SK-N-SH (cell line): ENCODE measurements at regions not wholly inside any gene's neighbourhood (a gene's known extent, or its start where the extent isn't known, plus 50 kb on each side); places are given as distances from the start of the nearest gene placed in this dataset.

Experiments used
- CTCF ChIA-PET: fragments of 300-600, 350-600 bp; formaldehyde crosslinking; extraction: SDS; loops from one replicate; lab custom pipeline; 2021; lab: Yijun Ruan, JAX
- POLR2A ChIA-PET: fragments of 350-600 bp; sonication (Branson Sonifier 250); formaldehyde crosslinking; extraction: SDS; loops from one replicate; lab custom pipeline; 2020; ENCODE audit warnings: antibody characterized with exemption, inconsistent platforms; lab: Yijun Ruan, JAX
- DNase-seq: peaks from one replicate; pipeline ENCODE4 v3.0.0; 2012
- H2AFZ ChIP-seq: fragments of 200-600 bp; sonication (generic); 2 replicates; pipeline ENCODE4 v1.8.1; 2016; ENCODE audit warnings: antibody characterized with exemption, mild to moderate bottlenecking, low read depth
- H3F3A ChIP-seq: fragments of 200-600 bp; sonication (generic); replicated peaks from 2 replicates; pipeline ENCODE3; 2016; ENCODE audit warnings: antibody characterized with exemption, mild to moderate bottlenecking; ENCODE audit not compliant: insufficient read depth
- H3K27ac ChIP-seq, 2 experiments: fragments of 200-500 bp in 1 of 2; fragments of 200-600 bp in 1 of 2; sonication (Bioruptor generic) in 1 of 2; sonication (generic), shearing (Covaris generic) in 1 of 2; 2 replicates each; pipeline versions ENCODE4 v1.5.1 to v1.6.1; 2014 to 2016; ENCODE audit warnings: low read depth in 2 of 2, inconsistent platforms in 1 of 2, low read length in 1 of 2, mild to moderate bottlenecking in 1 of 2, mixed read lengths in 1 of 2
- H3K27me3 ChIP-seq: fragments of 200-600 bp; sonication (generic), shearing (Covaris generic); 2 replicates; pipeline ENCODE4 v1.6.1; 2016; ENCODE audit warnings: mixed run types; ENCODE audit not compliant: insufficient read depth
- H3K36me3 ChIP-seq, 2 experiments: fragments of 200-500 bp in 1 of 2; fragments of 200-600 bp in 1 of 2; sonication (Bioruptor generic) in 1 of 2; sonication (generic) in 1 of 2; replicated peaks in 1 of 2; 2 replicates each; pipeline versions ENCODE3 to v1.5.1; 2014 to 2016; ENCODE audit warnings: low read length in 1 of 2, mild to moderate bottlenecking in 1 of 2; ENCODE audit not compliant: insufficient read depth in 2 of 2, control insufficient read depth in 1 of 2
- H3K4me1 ChIP-seq, 2 experiments: fragments of 200-500 bp in 1 of 2; fragments of 200-600 bp in 1 of 2; sonication (Bioruptor generic) in 1 of 2; sonication (generic), shearing (Covaris generic) in 1 of 2; 2 replicates each; pipeline versions ENCODE4 v1.5.1 to v1.6.1; 2014 to 2016; ENCODE audit warnings: low read depth in 1 of 2, low read length in 1 of 2, mixed run types in 1 of 2; ENCODE audit not compliant: insufficient read depth in 2 of 2, control insufficient read depth in 1 of 2
- H3K4me2 ChIP-seq: fragments of 200-600 bp; sonication (generic), shearing (Covaris generic); 2 replicates; pipeline ENCODE4 v1.6.1; 2017; ENCODE audit warnings: mixed run types
- H3K4me3 ChIP-seq, 2 experiments: fragments of 200-500 bp in 1 of 2; fragments of 200-600 bp in 1 of 2; sonication (Bioruptor generic) in 1 of 2; sonication (generic), shearing (Covaris generic) in 1 of 2; 2 replicates each; pipeline versions ENCODE4 v1.5.1 to v1.8.1; 2014 to 2016; ENCODE audit warnings: low read depth in 2 of 2, inconsistent platforms in 1 of 2, low read length in 1 of 2, mild to moderate bottlenecking in 1 of 2, mixed read lengths in 1 of 2, moderate library complexity in 1 of 2
- H3K79me2 ChIP-seq: fragments of 200-600 bp; sonication (generic); 2 replicates; pipeline ENCODE4 v1.8.1; 2017; ENCODE audit warnings: mild to moderate bottlenecking; ENCODE audit not compliant: insufficient read depth
- H3K9ac ChIP-seq: fragments of 200-600 bp; sonication (generic); 2 replicates; pipeline ENCODE4 v1.6.1; 2017; ENCODE audit warnings: mixed run types
- H3K9me2 ChIP-seq: fragments of 200-600 bp; sonication (generic); 2 replicates; pipeline ENCODE4 v1.6.1; 2017; ENCODE audit warnings: mixed run types
- H3K9me3 ChIP-seq: fragments of 200-600 bp; sonication (generic); 2 replicates; pipeline ENCODE4 v1.6.1; 2017; ENCODE audit warnings: mixed run types, mild to moderate bottlenecking, moderate library complexity
- H4K20me1 ChIP-seq: fragments of 200-600 bp; sonication (generic); 2 replicates; pipeline ENCODE4 v1.6.1; 2017; ENCODE audit warnings: mild to moderate bottlenecking, mixed run types; ENCODE audit not compliant: insufficient read depth
- CHD2 ChIP-seq: fragments of 150-350 bp; IDR thresholded peaks from 2 replicates; pipeline ENCODE4 v1.6.1; 2018; ENCODE audit warnings: low read length; ENCODE audit not compliant: partially characterized antibody
- ELF1 ChIP-seq: IDR thresholded peaks from 2 replicates; pipeline ENCODE4 v1.4.0; 2012
- EP300 ChIP-seq, 2 experiments: IDR thresholded peaks; 2 replicates each; pipeline versions ENCODE4 v1.4.0 to v1.6.1; 2012; ENCODE audit warnings: borderline replicate concordance in 1 of 2, low read depth in 1 of 2, low read length in 1 of 2
- EZH2phosphoT487 ChIP-seq: fragments of 200-600 bp; sonication (generic); IDR thresholded peaks from 2 replicates; pipeline ENCODE4 v1.6.1; 2017; ENCODE audit warnings: low read depth, mixed run types, mild to moderate bottlenecking, antibody characterized with exemption, moderate library complexity, borderline replicate concordance
- FOSL2 ChIP-seq: IDR thresholded peaks from 2 replicates; pipeline ENCODE4 v1.4.0; 2012; ENCODE audit warnings: low read depth, mild to moderate bottlenecking, moderate library complexity, borderline replicate concordance
- FOXM1 ChIP-seq: IDR thresholded peaks from 2 replicates; pipeline ENCODE4 v1.4.0; 2012; ENCODE audit warnings: low read depth, mild to moderate bottlenecking
- GABPA ChIP-seq: IDR thresholded peaks from 2 replicates; pipeline ENCODE4 v1.4.0; 2012; ENCODE audit warnings: low read depth, mild to moderate bottlenecking
- GATA2 ChIP-seq: sonication (generic); formaldehyde crosslinking; IDR thresholded peaks from 2 replicates; pipeline ENCODE4 v1.5.0; 2020; ENCODE audit warnings: mild to moderate bottlenecking, missing genetic modification reagents
- JUND ChIP-seq: IDR thresholded peaks from 2 replicates; pipeline ENCODE4 v1.4.0; 2012
- MEF2A ChIP-seq: IDR thresholded peaks from 2 replicates; pipeline ENCODE4 v1.4.0; 2012; ENCODE audit warnings: low read depth, borderline replicate concordance
- NRF1 ChIP-seq: IDR thresholded peaks from 2 replicates; pipeline ENCODE4 v1.6.1; 2012; ENCODE audit warnings: low read depth, mild to moderate bottlenecking, low read length
- POLR2AphosphoS5 ChIP-seq: IDR thresholded peaks from 2 replicates; pipeline ENCODE4 v1.6.1; 2012; ENCODE audit warnings: low read depth, low read length
- RAD21 ChIP-seq: IDR thresholded peaks from 2 replicates; pipeline ENCODE4 v1.6.1; 2012; ENCODE audit warnings: mild to moderate bottlenecking, low read length
- RCOR1 ChIP-seq: fragments of 150-350 bp; IDR thresholded peaks from 2 replicates; pipeline ENCODE4 v1.6.1; 2017; ENCODE audit warnings: antibody characterized with exemption, low read length
- RXRA ChIP-seq: IDR thresholded peaks from 2 replicates; pipeline ENCODE4 v1.4.0; 2012; ENCODE audit warnings: low read depth, mild to moderate bottlenecking, borderline replicate concordance
- TAF1 ChIP-seq: IDR thresholded peaks from 2 replicates; pipeline ENCODE4 v1.6.1; 2012; ENCODE audit warnings: low read depth, mild to moderate bottlenecking, low read length, moderate library complexity, borderline replicate concordance
- YY1 ChIP-seq: IDR thresholded peaks from 2 replicates; pipeline ENCODE4 v1.4.0; 2012; ENCODE audit warnings: low read depth, mild to moderate bottlenecking
- WGBS: methylation state at CpG from one replicate; pipeline ENCODE4 v1.1.6; 2017; ENCODE audit warnings: low lambda C conversion rate; 5-methylcytosine and 5-hydroxymethylcytosine counted together
- TF ChIP-seq, protein P1 (sequence below): fragments of 200-600 bp; sonication (generic); IDR thresholded peaks from 2 replicates; pipeline ENCODE4 v1.6.1; 2017; ENCODE audit warnings: antibody characterized with exemption, mild to moderate bottlenecking, moderate library complexity
- TF ChIP-seq, protein P2 (sequence below): IDR thresholded peaks from 2 replicates; pipeline ENCODE4 v1.4.0; 2012; ENCODE audit warnings: low read depth, borderline replicate concordance
- TF ChIP-seq, protein P3 (sequence below): fragments of 150-350 bp; IDR thresholded peaks from 2 replicates; pipeline ENCODE4 v1.6.1; 2017; ENCODE audit warnings: antibody characterized with exemption, low read length, low read depth, borderline replicate concordance
- TF ChIP-seq, protein P4 (sequence below): IDR thresholded peaks from 2 replicates; pipeline ENCODE4; 2012
- TF ChIP-seq, protein P5 (sequence below): IDR thresholded peaks from 2 replicates; pipeline ENCODE4 v1.4.0; 2012; ENCODE audit warnings: low read depth
- TF ChIP-seq, protein P6 (sequence below): fragments of 150-350 bp; IDR thresholded peaks from 2 replicates; pipeline ENCODE4 v1.6.1; 2016; ENCODE audit warnings: mild to moderate bottlenecking, low read depth, low read length

DNA sequence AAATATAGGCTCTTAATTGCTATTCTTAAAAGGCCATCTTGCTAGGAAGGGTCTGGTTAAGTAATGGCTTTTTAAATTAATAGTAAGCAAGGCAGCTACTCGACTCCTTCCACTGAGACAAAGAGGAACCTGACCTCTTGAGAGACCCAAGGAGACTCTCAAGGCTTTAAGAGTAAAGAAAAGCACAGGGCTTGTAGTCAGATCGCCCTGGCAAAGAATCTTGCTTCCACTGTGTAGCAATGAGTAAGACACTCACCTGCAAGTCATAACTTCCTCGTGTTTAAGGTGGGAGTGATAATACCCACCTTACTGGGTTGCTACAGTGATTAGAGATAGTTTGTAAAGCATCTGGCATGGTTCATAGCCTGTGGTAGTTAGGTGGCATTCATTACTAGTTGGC is 274.5 kb downstream of the TSN start:
- 11% methylated on average over 3 of the region's 3 CpGs for WGBS
- POLR2A ChIA-PET = no interaction called here
- Histone ChIP-seq H3K27me3 (no peaks in the 10 kb centered on the region), H3F3A (no peaks in the 10 kb centered on the region), H3K9me2 (no peaks in the 10 kb centered on the region), H3K4me3 (no peak overlapping the region), H4K20me1 (no peaks in the 10 kb centered on the region), H3K4me2 (no peak overlapping the region), H3K9ac (no peak overlapping the region), H2AFZ (no peak overlapping the region), H3K36me3 (no peaks in the 10 kb centered on the region), H3K4me1 (peaks cover 0 to 13% of the 10 kb centered on the region in 2 experiments; a peak in 3 of 4 replicates), H3K79me2 (no peaks in the 10 kb centered on the region), H3K9me3 (no peaks in the 10 kb centered on the region), H3K27ac (no peak overlapping the region)
- TF ChIP-seq POLR2AphosphoS5 (no peak), FOXM1 (no peak), MEF2A (no peak), GABPA (no peak), EZH2phosphoT487 (no peak), ELF1 (no peak), RAD21 (no peak), RCOR1 (no peak), JUND (no peak), YY1 (no peak), NRF1 (no peak), GATA2 (no peak), TAF1 (no peak), RXRA (no peak), CHD2 (no peak), EP300 (IDR thresholded peaks at IDR 0.05; ENCODE audit: borderline replicate concordance in 1 of 2, low read depth in 1 of 2, low read length in 1 of 2) (no peak)
- TF ChIP-seq, protein P1, sequence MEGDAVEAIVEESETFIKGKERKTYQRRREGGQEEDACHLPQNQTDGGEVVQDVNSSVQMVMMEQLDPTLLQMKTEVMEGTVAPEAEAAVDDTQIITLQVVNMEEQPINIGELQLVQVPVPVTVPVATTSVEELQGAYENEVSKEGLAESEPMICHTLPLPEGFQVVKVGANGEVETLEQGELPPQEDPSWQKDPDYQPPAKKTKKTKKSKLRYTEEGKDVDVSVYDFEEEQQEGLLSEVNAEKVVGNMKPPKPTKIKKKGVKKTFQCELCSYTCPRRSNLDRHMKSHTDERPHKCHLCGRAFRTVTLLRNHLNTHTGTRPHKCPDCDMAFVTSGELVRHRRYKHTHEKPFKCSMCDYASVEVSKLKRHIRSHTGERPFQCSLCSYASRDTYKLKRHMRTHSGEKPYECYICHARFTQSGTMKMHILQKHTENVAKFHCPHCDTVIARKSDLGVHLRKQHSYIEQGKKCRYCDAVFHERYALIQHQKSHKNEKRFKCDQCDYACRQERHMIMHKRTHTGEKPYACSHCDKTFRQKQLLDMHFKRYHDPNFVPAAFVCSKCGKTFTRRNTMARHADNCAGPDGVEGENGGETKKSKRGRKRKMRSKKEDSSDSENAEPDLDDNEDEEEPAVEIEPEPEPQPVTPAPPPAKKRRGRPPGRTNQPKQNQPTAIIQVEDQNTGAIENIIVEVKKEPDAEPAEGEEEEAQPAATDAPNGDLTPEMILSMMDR = no peak
- TF ChIP-seq, protein P2, sequence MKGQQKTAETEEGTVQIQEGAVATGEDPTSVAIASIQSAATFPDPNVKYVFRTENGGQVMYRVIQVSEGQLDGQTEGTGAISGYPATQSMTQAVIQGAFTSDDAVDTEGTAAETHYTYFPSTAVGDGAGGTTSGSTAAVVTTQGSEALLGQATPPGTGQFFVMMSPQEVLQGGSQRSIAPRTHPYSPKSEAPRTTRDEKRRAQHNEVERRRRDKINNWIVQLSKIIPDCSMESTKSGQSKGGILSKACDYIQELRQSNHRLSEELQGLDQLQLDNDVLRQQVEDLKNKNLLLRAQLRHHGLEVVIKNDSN = no peak
- no peak for DNase-seq
- CTCF ChIA-PET = interaction anchor here (1.4 kb wide), 1 partner anchor 52 kb away, joined by 3 read pairs; no protein-coding TSS in a partner anchor

DNA sequence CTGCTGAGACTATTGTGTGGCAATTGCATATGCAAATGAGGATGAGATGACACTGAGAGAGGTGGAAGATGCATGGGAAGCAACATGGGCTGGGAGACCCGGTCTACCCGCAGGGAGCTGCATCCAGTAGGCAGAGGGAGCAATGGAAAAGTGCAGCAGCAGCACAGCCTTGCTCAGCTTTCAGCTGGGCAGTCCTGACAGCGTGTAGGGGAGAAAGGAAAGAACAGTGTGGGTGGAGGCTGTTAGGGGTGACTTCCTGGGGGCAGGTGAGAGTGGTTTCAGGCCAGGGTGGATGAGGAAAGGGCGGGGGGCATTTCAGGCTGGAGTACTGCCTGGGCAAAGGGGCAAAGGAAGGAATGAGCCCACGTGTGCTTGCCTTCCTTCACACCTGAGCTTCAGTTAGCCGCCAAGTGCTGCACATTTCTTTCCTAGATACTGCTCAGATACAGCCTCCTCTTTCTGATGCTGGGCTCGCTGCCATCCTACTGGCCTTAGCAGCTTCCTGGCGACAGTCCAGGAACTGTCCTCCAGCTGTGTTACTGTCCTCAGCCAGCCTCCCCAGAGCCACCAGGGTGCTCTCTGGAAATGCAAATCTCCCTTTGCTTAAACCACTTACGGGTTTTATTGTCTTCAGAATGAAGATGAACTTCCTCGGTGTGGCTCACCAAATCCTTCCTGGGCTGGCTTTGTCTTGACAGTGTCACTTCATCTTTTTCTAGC is 276.3 kb downstream of the TSN start:
- 25% methylated on average over 7 of the region's 10 CpGs for WGBS
- Histone ChIP-seq H3K9ac (no peak overlapping the region), H3K27me3 (no peaks in the 10 kb centered on the region), H3F3A (no peaks in the 10 kb centered on the region), H3K9me3 (no peaks in the 10 kb centered on the region), H2AFZ (no peak overlapping the region), H3K4me3 (no peak overlapping the region), H3K9me2 (no peaks in the 10 kb centered on the region), H3K4me2 (no peak overlapping the region), H3K27ac (no peak overlapping the region), H3K36me3 (no peaks in the 10 kb centered on the region), H4K20me1 (no peaks in the 10 kb centered on the region), H3K4me1 (peaks cover 0 to 13% of the 10 kb centered on the region in 2 experiments; a peak in 3 of 4 replicates), H3K79me2 (no peaks in the 10 kb centered on the region)
- peak; percentile 50 for DNase-seq
- ChIA-PET POLR2A (interaction anchor here (1.0 kb wide), 1 partner anchor 33 kb away, joined by 3 read pairs; no protein-coding TSS in a partner anchor), CTCF (interaction anchor here (0.5 to 0.6 kb wide), 2 partner anchors 25 to 55 kb away, joined by 3 read pairs; no protein-coding TSS in a partner anchor)
- TF ChIP-seq CHD2 (no peak), ELF1 (no peak), GABPA (no peak), EZH2phosphoT487 (no peak), FOSL2 (no peak), NRF1 (no peak)
- TF ChIP-seq, protein P3, sequence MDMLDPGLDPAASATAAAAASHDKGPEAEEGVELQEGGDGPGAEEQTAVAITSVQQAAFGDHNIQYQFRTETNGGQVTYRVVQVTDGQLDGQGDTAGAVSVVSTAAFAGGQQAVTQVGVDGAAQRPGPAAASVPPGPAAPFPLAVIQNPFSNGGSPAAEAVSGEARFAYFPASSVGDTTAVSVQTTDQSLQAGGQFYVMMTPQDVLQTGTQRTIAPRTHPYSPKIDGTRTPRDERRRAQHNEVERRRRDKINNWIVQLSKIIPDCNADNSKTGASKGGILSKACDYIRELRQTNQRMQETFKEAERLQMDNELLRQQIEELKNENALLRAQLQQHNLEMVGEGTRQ = no peak
- TF ChIP-seq, protein P4, sequence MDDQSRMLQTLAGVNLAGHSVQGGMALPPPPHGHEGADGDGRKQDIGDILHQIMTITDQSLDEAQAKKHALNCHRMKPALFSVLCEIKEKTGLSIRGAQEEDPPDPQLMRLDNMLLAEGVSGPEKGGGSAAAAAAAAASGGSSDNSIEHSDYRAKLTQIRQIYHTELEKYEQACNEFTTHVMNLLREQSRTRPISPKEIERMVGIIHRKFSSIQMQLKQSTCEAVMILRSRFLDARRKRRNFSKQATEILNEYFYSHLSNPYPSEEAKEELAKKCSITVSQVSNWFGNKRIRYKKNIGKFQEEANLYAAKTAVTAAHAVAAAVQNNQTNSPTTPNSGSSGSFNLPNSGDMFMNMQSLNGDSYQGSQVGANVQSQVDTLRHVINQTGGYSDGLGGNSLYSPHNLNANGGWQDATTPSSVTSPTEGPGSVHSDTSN = no peak
- TF ChIP-seq, protein P5, sequence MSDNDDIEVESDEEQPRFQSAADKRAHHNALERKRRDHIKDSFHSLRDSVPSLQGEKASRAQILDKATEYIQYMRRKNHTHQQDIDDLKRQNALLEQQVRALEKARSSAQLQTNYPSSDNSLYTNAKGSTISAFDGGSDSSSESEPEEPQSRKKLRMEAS = no peak
- TF ChIP-seq, protein P6, sequence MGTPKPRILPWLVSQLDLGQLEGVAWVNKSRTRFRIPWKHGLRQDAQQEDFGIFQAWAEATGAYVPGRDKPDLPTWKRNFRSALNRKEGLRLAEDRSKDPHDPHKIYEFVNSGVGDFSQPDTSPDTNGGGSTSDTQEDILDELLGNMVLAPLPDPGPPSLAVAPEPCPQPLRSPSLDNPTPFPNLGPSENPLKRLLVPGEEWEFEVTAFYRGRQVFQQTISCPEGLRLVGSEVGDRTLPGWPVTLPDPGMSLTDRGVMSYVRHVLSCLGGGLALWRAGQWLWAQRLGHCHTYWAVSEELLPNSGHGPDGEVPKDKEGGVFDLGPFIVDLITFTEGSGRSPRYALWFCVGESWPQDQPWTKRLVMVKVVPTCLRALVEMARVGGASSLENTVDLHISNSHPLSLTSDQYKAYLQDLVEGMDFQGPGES = no peak
